Suprapubic skin (tissue), 4 donors: ENCODE measurements at regions not wholly inside any gene's neighbourhood (a gene's known extent, or its start where the extent isn't known, plus 50 kb on each side); places are given as distances from the start of the nearest gene placed in this dataset.

Experiments
- POLR2A ChIP-seq, 2 donors: fragments of 450-650 bp; IDR thresholded peaks; one replicate each; pipeline ENCODE4 v1.6.1; 2017; ENCODE audit warnings: antibody characterized with exemption in 2 of 2, mild to moderate bottlenecking in 2 of 2, moderate library complexity in 2 of 2
- POLR2AphosphoS5 ChIP-seq, 3 donors: sonication (generic); formaldehyde crosslinking; IDR thresholded peaks; one replicate each; pipeline ENCODE4 v1.6.1; 2017; ENCODE audit warnings: antibody characterized with exemption in 3 of 3
- TF ChIP-seq, protein P1 (sequence below), 2 donors: fragments of 200-600 bp in 1 of 2; fragments of 450-650 bp in 1 of 2; sonication (generic) in 1 of 2; IDR thresholded peaks; one replicate each; pipeline ENCODE4 v1.5.1; 2016 to 2019; ENCODE audit warnings: antibody characterized with exemption in 2 of 2, mild to moderate bottlenecking in 1 of 2, moderate library complexity in 1 of 2

DNA sequence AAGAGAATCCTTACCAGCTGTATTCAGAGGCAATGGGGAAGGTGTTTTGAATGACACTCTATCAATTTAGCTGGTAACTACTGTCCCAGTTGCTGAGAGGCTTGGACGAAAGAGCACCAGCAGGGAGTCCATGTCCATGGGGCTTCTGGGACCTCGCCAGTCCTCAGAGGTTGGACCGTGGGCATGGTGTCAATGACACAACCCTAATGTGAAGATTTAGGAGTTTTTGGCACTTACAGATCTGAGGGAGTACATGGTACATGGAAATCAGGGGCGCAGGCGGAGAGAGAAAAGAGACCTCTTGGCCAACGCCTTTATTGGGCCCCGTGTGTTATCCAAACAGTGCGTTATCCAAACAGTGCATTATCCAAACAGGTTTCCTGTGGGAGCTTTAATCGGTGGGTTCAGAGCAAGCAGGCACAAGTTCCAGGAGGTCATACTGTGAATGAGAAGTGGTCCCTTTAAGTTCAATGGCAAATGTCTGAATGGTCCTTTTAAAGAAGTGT, 169.1 kb upstream of the B3GAT1 start:
- TF ChIP-seq POLR2A (IDR thresholded peaks at IDR 0.05): no peak
- TF ChIP-seq POLR2AphosphoS5 (IDR thresholded peaks at IDR 0.05): no peak
- TF ChIP-seq, protein P1, sequence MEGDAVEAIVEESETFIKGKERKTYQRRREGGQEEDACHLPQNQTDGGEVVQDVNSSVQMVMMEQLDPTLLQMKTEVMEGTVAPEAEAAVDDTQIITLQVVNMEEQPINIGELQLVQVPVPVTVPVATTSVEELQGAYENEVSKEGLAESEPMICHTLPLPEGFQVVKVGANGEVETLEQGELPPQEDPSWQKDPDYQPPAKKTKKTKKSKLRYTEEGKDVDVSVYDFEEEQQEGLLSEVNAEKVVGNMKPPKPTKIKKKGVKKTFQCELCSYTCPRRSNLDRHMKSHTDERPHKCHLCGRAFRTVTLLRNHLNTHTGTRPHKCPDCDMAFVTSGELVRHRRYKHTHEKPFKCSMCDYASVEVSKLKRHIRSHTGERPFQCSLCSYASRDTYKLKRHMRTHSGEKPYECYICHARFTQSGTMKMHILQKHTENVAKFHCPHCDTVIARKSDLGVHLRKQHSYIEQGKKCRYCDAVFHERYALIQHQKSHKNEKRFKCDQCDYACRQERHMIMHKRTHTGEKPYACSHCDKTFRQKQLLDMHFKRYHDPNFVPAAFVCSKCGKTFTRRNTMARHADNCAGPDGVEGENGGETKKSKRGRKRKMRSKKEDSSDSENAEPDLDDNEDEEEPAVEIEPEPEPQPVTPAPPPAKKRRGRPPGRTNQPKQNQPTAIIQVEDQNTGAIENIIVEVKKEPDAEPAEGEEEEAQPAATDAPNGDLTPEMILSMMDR (IDR thresholded peaks at IDR 0.05): no peak
